D341Med (cell line): ENCODE measurements at regions not wholly inside any gene's neighbourhood (a gene's known extent, or its start where the extent isn't known, plus 50 kb on each side); places are given as distances from the start of the nearest gene placed in this dataset.
"Not testable (repeated sequence)": the region's sequence is repeated elsewhere in the genome, so short reads cannot be mapped to it uniquely, and the experiment has no call there.

Experiments
- DNase-seq: peaks from one replicate; pipeline ENCODE4 v3.0.0; 2012; ENCODE audit warnings: low spot score

DNA sequence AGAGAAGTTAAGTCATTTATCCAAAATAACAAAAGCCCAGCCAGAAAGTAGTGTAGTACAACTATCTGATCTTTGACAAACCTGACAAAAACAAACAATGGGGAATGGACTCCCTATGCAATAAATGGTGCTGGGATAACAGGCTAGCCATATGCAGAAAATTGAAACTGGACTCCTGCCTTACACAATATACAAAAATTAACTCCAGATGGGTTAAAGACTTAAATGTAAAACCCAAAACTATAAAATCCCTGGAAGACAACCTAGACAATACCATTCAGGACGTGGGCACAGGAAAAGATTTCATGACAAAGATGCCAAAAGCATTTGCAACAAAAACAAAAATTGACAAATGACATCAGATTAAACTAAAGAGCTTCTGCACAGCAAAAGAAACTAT, 561.4 kb upstream of the CHAC2 start:
- DNase-seq: not testable (repeated sequence)

DNA sequence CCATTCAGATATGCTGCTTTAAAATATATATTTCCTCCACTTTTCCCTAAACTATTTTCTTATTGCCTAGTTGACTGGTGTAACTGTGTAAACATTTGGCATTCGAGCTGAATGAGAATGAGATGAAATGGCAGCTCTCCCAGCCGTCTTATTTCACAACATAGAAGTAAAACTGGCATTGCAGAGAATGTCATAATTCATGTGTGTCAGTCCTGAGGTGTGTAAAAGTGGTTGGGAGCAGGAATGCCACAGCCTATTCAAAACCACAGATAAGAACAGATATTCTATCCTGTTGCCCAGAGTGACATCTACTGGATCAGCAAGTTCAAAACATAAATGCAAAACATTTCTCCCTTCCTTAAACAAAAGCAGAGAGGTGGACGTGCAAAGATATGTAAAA, 565.5 kb upstream of the CHAC2 start:
- DNase-seq: no peak

DNA sequence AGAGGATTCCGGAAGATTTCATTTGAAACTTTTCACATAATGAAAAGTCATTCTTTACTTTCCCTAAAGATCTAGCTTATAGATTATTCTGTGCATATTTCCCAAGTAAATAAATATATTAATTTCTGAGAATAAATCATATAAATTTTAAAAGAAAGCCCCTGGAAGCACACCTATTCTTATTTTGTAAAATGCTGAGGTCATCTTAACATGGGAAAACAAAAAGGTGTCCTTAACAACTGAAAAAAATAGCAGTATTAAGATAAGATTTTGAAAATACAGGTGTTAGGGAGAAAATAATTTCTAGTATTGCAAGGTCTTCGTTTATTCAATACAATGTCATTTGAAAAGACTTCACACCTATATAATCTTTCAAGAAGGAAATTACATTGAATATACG, 567.5 kb upstream of the CHAC2 start:
- no peak for DNase-seq

DNA sequence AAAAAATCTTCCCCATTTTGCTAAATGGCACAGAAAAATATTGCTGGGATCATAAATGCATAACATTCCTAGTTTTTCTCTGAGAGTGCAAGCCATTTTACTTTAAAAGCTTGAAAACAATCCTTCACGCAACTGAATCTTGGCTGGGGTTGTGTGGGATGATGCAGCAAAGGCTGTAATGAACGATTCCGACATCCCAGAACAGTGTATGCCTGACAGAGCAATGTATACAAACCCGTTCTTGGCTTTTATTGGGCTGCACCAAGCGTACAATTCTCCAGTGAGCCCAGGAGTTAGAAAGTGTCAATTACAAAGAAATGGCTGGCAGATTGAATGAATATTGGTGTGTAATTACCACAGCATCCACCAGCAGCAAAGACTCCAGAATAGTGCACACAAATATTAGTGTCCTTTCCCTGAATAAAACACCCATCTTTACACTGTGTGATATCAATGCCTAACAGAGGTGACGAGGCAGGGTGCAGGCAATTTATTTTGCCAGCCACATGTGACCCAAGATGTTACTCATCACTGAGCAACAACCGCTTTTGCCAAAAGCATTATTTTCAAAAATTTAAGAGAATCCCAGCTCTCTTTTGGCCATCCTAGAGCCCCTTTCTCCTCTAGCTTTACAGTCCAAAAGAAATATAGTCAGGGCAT, 578.6 kb upstream of the CHAC2 start:
- DNase-seq: no peak

DNA sequence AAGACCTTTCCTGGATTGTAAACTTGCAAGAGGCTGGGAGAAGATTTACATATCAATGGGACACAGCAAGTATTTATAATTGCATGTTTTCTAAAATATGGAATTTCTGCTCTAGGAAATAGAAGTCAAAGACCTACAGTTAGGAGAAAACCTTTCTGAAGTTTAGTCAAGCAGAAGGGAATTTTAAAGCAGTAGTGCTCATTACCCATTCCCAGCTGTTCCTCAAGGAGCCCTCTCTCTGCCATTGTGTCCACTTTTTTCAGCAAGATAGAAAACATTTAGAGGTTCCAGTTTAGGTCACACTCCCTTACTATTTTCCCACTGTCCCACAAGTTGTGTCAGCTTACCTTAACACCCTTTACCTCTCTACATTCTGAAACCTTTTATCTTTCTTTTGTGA, 584.0 kb upstream of the CHAC2 start:
- no peak for DNase-seq

DNA sequence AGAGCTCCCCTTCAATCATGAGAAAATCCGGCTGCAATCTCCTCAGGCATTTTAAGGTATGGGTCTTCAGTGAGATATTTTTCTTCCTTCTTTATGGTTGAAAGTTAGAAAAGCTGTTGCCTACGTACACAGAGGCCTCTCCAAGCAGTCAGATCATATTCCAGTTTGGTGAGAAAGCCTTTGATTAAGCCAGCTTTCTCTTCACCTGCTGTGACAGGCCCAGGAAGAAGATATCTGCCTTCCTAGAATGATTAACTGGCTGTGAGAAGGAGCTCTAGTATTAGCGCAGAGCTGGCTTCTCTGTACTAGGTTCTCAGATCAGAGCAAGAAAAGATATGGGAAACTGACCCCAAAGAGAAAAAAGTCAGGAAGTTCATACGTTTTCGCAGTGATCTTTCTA, 585.0 kb upstream of the CHAC2 start:
- DNase-seq: no peak

DNA sequence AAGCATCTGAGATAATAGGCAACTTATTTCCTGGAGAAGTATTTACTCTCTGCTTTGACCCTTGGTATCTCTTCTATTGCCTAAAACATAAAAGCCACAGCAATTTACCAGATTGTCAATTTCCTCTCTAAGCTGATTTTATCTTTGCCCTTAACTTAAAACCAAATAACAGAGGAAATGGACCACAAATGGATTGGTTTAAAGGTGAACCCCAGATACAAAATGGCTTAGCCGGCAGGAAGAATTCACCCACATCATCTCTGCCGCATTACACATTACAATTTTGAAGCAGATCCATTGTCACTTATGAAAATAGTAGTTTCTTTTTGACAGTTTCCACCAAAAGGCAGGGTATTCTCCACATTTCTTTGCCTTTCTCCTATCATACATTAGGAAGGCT, 585.8 kb upstream of the CHAC2 start:
- DNase-seq: no peak

DNA sequence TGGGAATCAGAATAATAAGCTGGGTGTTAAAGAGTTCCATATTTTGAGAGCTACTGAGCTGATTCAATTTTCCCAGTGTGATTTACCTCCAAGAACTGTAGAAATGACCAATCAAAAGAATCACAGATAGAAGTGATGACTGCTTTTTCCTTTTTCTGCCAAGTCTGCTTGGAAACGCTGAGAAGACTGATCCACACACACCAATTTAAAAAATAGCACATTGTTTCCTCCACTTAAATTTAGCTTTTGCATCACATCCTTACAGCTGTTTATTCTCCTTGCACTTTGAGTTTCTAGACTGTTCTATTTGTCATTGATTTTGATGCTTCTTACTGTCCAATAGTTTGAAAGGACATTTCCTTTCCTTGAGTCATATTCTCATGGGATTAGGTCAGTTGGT, 590.3 kb upstream of the CHAC2 start:
- DNase-seq: no peak

DNA sequence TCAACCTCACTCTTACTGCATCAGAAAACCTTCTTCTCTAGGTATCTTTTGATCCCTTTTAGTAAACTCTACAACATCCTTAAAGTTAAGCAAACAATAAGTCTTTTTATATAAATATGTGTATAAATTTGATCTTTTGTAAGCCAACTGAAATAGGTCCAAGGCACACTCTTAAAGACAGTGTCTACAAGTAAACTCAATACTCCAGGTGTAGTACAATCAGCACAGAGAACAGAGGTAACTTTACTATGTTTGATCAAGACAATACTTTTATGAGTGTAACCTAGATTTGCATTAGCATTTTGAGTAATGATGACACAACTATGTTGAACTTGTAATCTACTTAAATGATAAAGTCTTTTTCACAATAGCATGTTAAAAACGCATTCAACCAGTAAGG, 593.1 kb upstream of the CHAC2 start:
- no peak for DNase-seq

DNA sequence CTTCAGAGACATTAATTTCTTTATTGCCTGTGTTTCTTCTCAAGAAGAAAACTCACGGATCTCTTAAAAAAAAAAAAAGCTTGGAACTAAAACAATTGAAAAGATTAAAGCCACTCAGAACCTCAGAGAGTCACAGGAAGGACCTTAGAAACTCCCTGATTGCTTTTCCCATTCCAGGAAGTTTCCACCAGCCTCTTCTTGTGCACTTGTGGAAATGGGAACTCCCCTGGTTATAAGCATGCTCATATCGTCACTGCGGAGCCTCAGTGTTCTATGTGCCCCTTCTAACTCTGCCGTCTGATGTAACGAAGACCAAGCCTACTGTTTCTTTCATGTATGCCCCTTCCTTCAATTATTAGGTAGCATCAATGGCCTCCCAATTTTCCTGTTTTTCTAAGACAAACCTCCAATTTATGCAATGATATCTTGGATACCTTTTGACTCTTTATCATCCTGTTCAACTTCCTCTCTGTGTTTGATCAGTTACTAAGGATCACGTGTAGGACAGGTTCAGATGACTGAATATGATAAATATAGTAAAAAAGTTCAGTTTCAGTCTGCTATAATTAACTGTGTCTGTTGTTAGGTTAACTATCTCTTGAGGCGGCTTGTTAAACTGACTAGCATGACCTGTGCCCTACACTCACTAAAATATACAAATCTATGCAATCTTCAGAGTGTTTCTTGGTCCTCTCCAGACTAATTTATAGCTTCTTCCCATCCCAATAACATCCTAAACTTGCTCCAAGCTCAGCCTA, 593.7 kb upstream of the CHAC2 start:
- no peak for DNase-seq

DNA sequence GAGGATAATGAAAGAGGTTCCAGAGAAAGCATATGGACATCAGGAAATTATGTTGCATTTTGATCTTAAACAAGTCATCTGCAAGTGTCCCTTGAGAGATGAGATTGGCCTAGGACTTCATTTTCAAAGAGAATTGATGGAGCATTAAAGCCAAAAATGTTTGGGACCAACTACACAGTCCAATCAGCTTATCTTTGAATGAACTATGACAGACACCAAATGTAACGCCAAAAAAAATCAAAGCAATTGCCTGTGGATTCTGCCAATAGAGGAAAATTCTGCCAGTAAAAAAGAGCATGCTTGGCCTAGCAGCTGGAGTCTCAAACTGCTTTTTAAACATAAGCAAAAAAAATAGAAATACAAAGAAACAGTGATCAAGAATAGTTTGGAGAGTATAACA, 594.5 kb upstream of the CHAC2 start:
- DNase-seq: no peak

DNA sequence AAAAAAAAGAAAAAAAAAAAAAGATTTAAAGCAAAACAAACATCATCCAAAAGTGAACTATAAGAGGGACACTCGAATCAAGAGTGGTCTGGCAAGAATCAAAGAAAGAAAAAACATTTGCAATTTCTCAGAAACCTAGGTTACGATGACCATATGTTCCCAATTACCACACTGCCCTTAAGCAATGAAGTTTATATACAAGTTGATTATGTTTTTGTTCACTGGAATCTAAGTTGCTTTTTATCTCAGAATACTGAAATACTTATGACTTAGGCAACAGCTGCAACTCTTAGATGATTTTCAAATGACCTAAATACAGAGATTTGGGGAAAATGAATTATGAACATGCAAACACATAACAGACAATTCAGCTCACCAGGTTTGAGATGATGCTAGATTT, 597.1 kb upstream of the CHAC2 start:
- no peak for DNase-seq

DNA sequence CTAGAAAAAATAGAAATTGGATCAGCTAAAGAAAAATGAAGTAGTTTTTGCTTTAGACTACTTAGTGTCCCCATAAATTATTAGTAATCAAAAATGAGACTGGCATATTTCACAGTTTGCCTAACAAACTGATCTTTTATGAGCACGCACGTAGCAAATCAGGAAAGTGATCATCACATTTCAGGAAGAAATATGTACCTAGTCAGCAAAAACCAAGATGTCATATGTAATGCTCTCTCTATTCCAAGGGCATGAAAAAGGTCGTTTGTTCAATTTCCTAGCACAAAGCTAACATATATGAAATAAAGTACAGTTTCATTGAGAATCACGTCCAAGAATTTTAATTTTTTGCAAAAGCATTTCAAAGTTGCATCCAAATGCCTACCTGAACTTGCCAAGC, 600.4 kb upstream of the CHAC2 start:
- no peak for DNase-seq

DNA sequence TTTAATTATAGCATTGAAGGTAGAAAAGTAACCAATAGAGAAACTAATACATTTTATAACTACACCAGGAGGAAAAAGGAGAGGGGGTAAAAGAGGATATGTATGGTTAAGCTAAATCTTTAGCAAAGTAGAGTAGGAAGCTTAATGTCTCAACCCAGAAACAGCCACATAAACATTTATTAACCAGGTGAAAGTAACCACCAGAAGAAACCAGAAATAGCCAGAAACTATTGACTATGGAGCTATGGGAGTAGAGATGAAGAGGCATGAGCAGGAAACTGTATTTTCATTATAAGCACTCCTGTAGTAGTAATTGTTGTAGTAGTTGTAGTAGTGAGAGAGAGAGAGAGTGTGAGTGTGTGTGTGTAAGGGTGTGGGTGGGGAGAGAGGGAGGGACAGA, 617.5 kb upstream of the CHAC2 start:
- DNase-seq: no peak

DNA sequence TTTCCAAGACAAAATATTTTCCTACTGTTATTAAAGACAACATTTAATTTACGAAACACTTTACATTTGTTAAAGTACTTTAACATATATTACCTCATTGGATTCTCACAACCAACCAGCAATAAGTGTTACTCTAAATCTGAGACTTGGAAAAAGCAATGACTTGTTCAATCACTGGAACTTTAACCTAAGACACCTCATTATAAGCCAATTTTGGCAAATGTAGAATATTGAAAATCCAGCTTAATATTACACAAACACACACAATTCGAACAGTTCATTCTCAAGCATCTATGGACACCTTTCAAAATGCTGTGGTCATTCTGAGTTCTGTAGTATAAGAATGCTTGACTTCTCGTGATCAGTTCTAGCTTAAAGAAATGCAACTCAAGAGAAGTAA, 619.4 kb upstream of the CHAC2 start:
- no peak for DNase-seq

DNA sequence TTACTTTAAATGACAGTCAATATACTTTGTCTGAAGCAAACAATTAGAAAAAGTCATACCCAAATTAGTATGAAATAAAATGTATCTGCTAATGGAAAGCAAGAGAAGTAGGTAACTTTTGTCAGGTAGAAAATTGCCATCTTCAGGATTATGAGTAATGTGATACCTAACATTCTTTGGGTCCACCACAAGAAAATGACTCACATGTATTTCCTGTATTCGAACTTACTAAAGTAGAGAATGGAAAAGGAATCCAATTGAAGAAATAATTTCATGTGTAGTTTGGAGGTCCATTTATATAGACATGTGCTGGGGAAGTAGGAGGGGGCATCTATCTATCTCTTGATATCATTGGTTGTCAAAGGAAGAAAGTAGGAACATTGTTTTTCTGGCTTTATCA, 636.2 kb upstream of the CHAC2 start:
- DNase-seq: no peak

DNA sequence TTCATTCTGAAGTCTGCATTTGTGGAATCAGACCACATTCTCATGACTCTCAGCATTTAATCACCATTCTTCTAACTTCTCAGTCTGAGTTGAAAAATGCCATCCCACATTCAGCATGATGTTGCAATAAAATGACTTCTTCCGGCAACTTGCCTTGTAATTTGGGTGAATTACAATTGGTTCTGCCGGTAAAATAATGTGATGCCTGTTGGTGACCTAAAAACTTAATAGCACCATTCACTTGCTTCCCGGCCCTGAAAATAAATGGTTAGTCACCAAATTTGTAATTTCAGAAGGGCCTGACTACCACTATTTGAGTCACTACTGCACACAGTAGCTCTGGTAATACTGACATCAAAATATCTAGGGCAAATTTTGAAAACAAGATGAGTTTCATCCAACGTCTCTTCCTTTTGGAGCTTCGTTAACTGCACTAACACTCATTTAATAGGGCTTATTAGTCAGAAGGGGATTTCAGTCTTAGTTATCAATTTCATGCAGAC, 637.1 kb upstream of the CHAC2 start:
- DNase-seq: no peak

DNA sequence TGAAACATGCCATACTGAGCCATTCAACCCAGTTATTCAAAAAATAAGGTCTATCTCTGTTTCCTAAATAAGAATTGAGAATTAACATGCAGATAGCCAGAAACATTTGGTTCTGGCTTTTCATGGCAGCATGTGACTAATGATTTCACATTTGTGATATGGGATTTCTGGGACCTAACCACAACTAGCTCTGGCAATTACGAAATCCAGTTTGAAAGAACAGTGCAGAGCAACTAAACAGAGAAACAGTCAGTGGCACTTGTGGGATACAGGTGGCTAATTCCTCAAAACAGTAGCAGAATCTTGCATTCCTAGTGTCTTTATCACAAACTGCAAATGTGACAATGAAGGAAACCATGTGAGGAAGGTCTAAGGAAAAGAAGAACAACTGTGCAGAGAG, 637.8 kb upstream of the CHAC2 start:
- no peak for DNase-seq

DNA sequence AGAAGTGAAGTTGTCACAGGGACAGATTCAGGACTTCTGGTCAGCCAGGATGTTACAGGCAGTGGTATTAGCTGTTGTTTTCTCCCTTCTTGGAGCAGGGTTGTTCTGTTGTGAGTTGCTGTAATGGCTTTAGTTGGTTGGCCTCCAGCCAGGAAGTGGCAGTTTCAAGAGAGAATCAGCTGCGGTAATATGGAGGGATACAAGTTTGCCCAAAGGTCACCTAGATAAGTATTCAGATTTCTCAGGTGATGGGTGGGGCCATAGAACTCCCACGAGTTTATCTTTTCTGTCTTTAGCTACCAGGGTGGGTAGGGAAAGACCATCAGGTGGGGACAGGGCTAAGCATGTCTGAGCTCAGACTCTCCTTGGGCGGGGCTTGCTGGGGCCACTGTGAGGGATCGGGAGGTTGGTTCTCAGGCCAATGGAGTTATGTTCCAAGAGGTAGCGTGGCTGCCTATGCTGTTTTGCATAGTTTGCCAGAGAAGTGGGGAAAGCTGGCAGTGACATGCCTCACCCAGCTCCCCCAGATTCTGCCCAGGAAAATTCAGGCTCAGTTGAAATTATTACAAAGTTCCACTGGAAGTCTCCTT, 640.4 kb upstream of the CHAC2 start:
- no peak for DNase-seq

DNA sequence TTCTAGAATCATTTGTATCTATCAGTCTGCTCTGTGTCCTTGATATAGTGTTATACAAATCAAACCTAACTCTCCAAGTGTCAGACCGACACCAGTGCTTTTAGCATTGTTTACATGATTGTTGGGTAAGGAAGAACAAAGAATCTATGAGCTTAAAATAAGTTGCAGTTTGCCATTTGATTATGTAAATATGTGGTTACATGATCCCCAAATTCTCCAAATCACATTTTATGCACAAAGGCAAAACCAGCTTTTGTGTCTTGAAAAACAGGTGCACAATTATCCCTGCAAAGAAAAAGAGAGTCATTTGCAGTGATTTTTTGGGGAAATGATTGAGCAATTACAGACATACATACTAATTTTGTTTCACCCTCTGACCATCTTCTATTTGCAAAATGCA, 652.6 kb upstream of the CHAC2 start:
- DNase-seq: no peak

DNA sequence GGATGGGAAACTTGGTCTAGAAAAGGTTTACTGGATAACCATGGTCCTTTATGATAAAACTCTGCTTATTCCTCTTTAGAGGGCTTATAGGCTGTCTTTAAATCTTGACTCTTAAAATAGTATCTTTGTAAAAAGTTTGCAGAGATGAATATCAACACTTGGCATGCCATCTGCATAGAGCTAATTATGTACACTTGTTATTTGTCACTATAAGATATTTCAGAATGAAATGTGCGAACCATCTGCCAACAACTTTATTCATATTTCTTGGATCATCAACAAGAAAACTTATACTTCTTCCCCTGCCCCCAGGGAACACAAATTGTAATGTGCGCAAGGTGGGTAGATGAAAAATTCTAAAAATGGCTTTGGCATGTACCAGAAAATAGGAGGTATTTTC, 653.0 kb upstream of the CHAC2 start:
- DNase-seq: no peak

DNA sequence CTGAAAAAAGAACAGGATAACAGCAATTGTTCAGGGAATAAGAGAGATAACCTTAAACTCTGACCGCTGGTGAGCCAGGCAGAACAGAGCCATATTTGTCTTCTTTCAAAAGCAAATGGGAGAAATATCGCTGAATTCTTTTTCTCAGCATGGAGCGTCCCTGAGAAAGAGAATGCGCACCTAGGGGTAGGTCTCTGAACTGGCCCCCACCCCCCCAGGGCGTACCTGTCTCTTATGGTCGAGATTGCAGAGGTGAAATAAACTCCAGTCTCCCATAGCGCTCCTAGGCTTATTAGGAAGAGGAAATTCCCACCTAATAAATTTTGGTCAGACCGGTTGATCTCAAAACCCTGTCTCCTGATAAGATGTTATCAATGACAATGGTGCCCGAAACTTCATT, 655.2 kb upstream of the CHAC2 start:
- not testable (repeated sequence) for DNase-seq

DNA sequence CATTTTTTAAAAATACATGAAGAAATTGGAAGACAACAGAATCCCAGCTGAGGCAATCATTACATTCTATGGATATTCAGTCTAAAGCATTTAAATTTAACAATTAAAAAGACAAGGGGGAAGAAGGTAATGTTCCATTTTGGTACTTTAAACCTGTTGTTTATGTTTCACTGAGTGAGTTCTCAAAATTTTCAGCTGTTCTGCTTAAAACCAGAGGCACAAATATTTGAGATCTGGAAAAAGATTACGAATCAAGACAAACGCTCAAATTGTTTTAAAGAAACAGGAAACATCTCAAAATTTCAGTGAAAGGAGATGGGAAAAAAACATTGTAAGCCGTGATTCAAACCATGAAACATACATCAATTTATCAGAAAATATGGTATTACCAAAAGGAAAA, 656.2 kb upstream of the CHAC2 start:
- no peak for DNase-seq

DNA sequence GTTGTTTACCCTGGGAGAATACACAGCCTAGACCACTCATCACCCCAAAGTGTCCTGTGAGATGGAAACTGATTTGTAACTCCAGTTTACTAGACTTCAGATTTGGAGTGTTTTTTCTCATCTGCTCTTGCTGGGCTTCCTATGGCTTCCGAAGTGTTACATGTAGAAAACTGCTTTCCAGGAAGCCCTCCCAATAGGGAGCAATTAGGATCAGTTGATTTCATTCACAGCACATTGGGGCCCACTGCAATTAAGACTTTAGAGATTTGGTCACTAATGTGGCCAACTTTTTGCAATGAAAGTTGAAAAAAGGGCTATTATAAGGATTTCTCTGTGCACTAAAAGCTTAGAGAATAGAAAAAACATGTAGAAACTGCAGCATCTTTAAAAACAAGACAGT, 656.6 kb upstream of the CHAC2 start:
- DNase-seq: no peak
